Posterior vena cava (tissue), 2 donors: ENCODE measurements at regions not wholly inside any gene's neighbourhood (a gene's known extent, or its start where the extent isn't known, plus 50 kb on each side); places are given as distances from the start of the nearest gene placed in this dataset.
"Not testable (repeated sequence)": the region's sequence is repeated elsewhere in the genome, so short reads cannot be mapped to it uniquely, and the experiment has no call there.

Source experiments
- DNase-seq: peaks from one replicate; pipeline ENCODE4 v3.0.0-alpha.2; 2020; ENCODE audit warnings: low spot score
- intact Hi-C, 2 donors: fragments of 100-400 bp; cut with DNase I; formaldehyde crosslinking; loops; one replicate each; pipeline versions ENCODE4 v1.14.1 to v1.14.2; 2022 to 2023
- donor health status: DM: yes; HTN: yes; CAD: no.
- donor health status: DM: yes; HTN: yes; CAD: no.

GRCh38 chr21:35479529-35479928 lies 430.4 kb upstream of the RUNX1 start:
- no peak for DNase-seq
- intact Hi-C loops = loop anchor here in 1 of 2 donors (5.0 kb wide), 1 partner anchor 1567 kb away; no protein-coding TSS in a partner anchor

- intact Hi-C loops = loop anchor here in 1 of 2 donors (5.0 kb wide), 1 partner anchor 1567 kb away; no protein-coding TSS in a partner anchor
- DNase-seq = no peak
Observed at GRCh38 chr21:35479065-35479448, 430.0 kb upstream of the RUNX1 start.

- no peak for DNase-seq
- intact Hi-C loops = loop anchor here in 1 of 2 donors (5.0 kb wide), 1 partner anchor 1566 kb away; no protein-coding TSS in a partner anchor
Observed at GRCh38 chr21:35478161-35479064, 429.3 kb upstream of the RUNX1 start.

- intact Hi-C loops = loop anchor here in 1 of 2 donors (5.0 kb wide), 1 partner anchor 1565 kb away; no protein-coding TSS in a partner anchor
- DNase-seq = no peak
Observed at GRCh38 chr21:35477622-35478021, 428.5 kb upstream of the RUNX1 start.

DNA sequence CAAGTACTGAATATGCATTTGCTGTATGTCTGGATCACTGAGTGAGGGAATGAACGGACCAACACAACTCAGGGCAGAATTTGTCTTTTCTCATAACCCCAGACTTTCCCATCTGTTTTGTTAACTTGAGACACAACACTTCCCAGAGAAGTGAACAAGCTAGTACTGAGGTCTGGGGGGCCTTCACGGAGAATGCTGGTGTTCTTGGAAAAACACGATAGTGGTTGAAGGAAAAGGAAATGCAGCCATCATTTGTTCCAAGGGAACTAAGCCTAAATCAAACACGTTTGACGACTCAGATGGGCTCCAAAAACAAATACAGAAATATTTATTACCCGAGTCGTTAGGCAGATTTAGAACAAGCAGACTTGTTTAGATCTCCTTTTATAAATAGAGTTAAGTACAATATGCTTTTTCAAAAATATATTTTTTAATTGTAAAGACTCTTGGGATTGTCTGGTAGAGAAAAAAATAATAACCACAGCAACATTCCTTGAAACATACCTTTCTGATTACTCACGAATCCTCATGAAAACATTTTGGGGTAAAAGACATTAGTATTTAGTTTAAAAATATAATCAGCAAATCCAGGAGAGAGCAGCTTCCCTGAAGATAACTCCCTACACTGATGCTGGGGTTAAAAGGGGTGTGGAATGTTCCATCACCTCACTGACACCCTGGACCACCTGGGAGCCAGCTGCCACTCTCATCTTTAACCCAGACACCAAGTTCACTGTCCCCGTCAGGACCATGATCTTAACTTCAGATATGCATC lies 427.7 kb upstream of the RUNX1 start:
- DNase-seq = no peak
- intact Hi-C loops = loop anchor here in 1 of 2 donors (5.0 kb wide), 1 partner anchor 1565 kb away; no protein-coding TSS in a partner anchor

GRCh38 chr21:35475762-35476161 lies 426.7 kb upstream of the RUNX1 start:
- intact Hi-C loops = loop anchor here in 1 of 2 donors (5.0 kb wide), 1 partner anchor 1563 kb away; no protein-coding TSS in a partner anchor
- no peak for DNase-seq

- no peak for DNase-seq
- intact Hi-C loops = loop anchor here in 1 of 2 donors (5.0 kb wide), 1 partner anchor 1563 kb away; no protein-coding TSS in a partner anchor
Observed at GRCh38 chr21:35475009-35475408, 425.9 kb upstream of the RUNX1 start.

DNA sequence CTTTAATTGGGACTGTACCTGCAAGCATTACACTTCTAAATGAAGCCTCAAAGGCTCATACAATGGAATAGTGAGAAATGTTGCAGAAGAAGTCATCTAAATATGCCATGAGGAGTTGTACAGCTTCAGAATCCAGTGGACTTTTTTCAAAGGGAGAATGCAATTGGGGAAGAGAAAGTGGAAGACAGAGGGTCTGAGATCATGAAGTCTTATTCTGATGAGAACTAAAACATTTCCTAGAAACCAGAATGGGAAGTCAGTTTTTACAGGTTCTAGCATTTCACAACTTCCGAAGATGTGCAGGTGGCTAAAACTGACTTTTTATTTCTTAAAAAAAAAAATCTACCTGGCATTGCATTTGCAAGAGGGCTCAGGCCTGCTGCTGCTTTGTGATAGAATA lies 424.4 kb upstream of the RUNX1 start:
- no peak for DNase-seq
- intact Hi-C loops = no loop called here

- DNase-seq = no peak
- intact Hi-C loops = no loop called here
Observed at GRCh38 chr21:35470522-35470921, 421.4 kb upstream of the RUNX1 start.

- intact Hi-C loops = no loop called here
- no peak for DNase-seq
Observed at GRCh38 chr21:35469498-35469897, 420.4 kb upstream of the RUNX1 start.

DNA sequence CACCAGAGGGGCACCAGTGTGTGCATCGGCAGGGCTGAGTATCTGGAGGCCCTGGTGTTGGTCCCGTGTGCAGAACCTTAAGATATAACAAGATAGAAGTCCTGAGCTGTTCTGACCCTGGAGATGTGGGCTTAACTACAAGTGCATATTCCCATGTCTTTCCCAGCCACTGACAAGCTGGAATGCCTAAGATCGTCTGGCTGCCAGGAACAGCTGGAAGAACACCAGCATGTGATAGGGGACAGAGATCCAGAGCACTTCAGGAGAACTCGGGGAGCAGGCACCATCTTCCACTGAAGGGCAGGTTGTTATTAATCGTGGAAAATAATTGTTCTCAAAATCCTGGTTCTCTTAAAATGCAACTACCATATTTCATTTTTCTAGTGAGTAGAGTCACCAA lies 419.9 kb upstream of the RUNX1 start:
- intact Hi-C loops = no loop called here
- no peak for DNase-seq

GRCh38 chr21:35467566-35467965 lies 418.5 kb upstream of the RUNX1 start:
- no peak for DNase-seq
- intact Hi-C loops = no loop called here

DNA sequence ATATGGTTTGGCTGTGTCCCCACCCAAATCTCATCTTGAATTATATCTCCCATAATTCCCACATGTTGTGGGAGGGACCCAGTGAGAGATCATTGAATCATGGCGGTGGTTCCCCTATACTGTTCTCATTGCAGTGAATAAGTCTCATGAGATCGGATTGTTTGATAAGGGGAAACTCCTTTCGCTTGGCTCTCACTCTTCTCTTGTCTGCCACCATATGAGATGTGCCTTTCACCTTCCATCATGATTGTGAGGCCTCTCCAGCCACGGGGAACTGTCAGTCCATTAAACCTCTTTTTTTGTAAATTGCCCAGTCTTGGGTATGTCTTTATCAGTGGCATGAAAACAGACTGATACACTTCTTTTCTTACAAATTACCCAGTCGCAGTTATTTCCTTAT lies 417.6 kb upstream of the RUNX1 start:
- DNase-seq, intact Hi-C loops: not testable (repeated sequence)

- no peak for DNase-seq
- intact Hi-C loops = no loop called here
Observed at GRCh38 chr21:35465741-35466140, 416.6 kb upstream of the RUNX1 start.

- no peak for DNase-seq
- intact Hi-C loops = no loop called here
Observed at GRCh38 chr21:35461700-35462099, 412.6 kb upstream of the RUNX1 start.

DNA sequence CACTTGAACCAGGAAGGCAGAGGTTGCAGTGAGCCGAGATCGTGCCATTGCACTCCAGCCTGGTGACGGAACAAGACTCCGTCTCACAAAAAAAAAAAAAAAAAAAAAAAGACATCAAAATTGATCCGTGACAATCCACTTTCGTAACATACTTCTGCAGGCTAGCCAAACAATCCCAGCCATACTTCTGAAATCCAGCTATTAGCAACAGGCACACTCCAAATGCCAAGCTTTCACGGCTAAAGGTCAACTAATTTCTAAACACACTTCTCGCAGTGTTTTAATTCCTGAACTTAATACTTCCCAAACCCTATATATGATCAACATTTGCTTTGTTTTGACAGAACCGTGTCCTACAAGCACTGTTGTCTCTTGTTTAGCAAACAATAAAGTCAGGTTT lies 411.3 kb upstream of the RUNX1 start:
- no peak for DNase-seq
- intact Hi-C loops = no loop called here

- DNase-seq = no peak
- intact Hi-C loops = loop anchor here in 1 of 2 donors (10.0 kb wide), 1 partner anchor 566 kb away; no protein-coding TSS in a partner anchor
Observed at GRCh38 chr21:35458405-35458804, 409.3 kb upstream of the RUNX1 start.

- no peak for DNase-seq
- intact Hi-C loops = loop anchor here in 1 of 2 donors (10.0 kb wide), 1 partner anchor 568 kb away; no protein-coding TSS in a partner anchor
Observed at GRCh38 chr21:35457097-35457804, 408.1 kb upstream of the RUNX1 start.

DNA sequence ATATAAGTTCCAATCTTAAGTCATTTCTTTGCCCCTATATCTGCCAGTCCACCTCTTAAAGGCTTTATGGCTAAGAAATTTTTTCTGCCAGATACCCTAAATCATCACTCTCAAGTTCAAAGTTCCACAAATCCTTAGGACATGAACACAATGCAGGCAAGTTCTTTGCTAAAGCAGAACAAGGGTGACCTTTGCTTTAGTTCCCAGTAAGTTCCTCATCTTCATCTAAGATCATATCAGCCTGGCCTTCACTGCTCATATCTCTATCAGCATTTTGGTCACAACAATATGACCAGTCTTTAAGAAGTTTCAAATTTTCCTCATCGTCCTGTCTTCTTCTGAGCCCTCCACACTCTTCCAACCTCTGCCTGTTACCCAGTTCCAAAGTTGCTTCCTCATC lies 402.2 kb upstream of the RUNX1 start:
- no peak for DNase-seq
- intact Hi-C loops = loop anchor here in 1 of 2 donors (10.0 kb wide), 1 partner anchor 574 kb away; no protein-coding TSS in a partner anchor
